ENCODE measurements at regions not wholly inside any gene's neighbourhood (a gene's known extent, or its start where the extent isn't known, plus 50 kb on each side); places are given as distances from the start of the nearest gene placed in this dataset.

DNA sequence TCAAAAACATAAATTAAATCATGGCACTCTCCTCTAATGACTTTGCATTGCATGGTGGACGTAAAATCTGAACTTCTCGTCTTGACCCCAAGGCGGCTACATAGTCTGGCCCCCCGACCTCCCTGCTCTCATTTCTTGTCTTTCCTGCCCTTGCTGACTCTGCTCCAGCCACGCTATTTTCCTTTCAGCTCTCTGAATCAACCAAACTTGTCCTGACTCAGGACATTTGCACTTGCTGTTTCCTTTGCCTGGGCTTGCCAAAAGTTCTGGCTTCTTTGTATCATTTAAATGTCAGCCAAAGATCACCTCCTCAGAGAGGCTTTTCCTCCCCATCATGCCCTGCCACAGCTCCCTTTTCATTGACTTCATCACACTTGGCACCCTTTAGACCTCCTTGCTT lies 107.7 kb upstream of the NFE2L3 start:
- Histone ChIP-seq H3K27me3 (ENCODE audit: control insufficient read depth, insufficient read depth, low read length) (no peaks in the 10 kb centered on the region), H3K4me3 (ENCODE audit: low read length) (no peak overlapping the region), H3K27ac (ENCODE audit: low read length) (no peak overlapping the region), H3K9me3 (ENCODE audit: control insufficient read depth, low read depth, low read length) (no peaks in the 10 kb centered on the region), H3K36me3 (ENCODE audit: control insufficient read depth, low read depth, low read length) (no peaks in the 10 kb centered on the region), H3K4me1 (ENCODE audit: control insufficient read depth, low read depth, low read length) (no peaks in the 10 kb centered on the region), H3K9ac (ENCODE audit: low read length) (no peak overlapping the region)

DNA sequence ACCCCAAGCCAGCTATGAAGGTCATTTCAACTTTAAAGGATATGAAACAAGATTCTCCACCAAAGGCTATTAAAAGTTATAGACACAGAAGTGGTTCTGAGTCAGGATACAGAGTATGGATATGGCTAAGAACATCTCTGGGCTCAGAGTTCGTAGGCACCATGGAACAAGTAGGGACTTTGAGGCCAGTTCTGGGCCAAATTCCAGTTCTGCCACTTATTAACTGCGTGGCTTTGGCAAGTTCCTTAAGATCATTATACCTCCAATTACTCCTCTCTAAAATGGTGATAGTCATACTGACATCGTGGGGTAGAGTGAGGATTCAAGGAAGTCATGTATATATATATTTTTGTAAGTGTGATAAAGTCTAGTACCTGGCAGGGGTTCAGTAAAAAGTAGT lies 105.8 kb upstream of the NFE2L3 start:
- Histone ChIP-seq H3K27me3 (ENCODE audit: control insufficient read depth, insufficient read depth, low read length) (no peaks in the 10 kb centered on the region), H3K9ac (ENCODE audit: low read length) (no peak overlapping the region), H3K36me3 (ENCODE audit: control insufficient read depth, low read depth, low read length) (no peaks in the 10 kb centered on the region), H3K9me3 (ENCODE audit: control insufficient read depth, low read depth, low read length) (no peaks in the 10 kb centered on the region), H3K27ac (ENCODE audit: low read length) (no peak overlapping the region), H3K4me3 (ENCODE audit: low read length) (no peak overlapping the region), H3K4me1 (ENCODE audit: control insufficient read depth, low read depth, low read length) (no peaks in the 10 kb centered on the region)

DNA sequence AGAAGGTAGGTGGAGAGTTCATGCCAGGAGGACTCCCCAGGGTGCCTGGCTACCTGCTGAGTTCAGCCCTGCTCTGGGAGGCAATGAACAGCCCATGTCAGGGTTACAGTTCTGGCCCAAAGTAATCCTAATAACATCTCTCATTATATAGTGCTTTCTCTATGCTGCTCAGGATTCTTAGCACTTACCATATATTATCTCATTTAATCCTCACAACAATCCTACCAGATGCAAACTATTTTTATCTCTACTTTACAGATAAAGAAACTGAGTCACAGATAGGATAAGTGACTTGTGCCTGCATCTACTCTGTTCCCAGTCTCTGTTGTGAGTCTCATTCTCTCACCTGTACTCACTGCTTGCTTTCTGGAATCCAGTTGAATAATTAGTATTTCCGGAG lies 105.1 kb upstream of the NFE2L3 start:
- H3K27me3 ChIP-seq (ENCODE audit: control insufficient read depth, insufficient read depth, low read length) = no peaks in the 10 kb centered on the region
- H3K9me3 ChIP-seq (ENCODE audit: control insufficient read depth, low read depth, low read length) = no peaks in the 10 kb centered on the region
- no peak overlapping the region for H3K27ac ChIP-seq (ENCODE audit: low read length)
- H3K4me3 ChIP-seq (ENCODE audit: low read length) = no peak overlapping the region
- H3K9ac ChIP-seq (ENCODE audit: low read length) = no peak overlapping the region
- H3K4me1 ChIP-seq (ENCODE audit: control insufficient read depth, low read depth, low read length) = no peaks in the 10 kb centered on the region
- no peaks in the 10 kb centered on the region for H3K36me3 ChIP-seq (ENCODE audit: control insufficient read depth, low read depth, low read length)

GRCh38 chr7:26048663-26049062 lies 103.3 kb upstream of the NFE2L3 start:
- Histone ChIP-seq H3K9me3 (ENCODE audit: control insufficient read depth, low read depth, low read length) (no peaks in the 10 kb centered on the region), H3K27ac (ENCODE audit: low read length) (no peak overlapping the region), H3K4me3 (ENCODE audit: low read length) (no peak overlapping the region), H3K27me3 (ENCODE audit: control insufficient read depth, insufficient read depth, low read length) (no peaks in the 10 kb centered on the region), H3K9ac (ENCODE audit: low read length) (no peak overlapping the region), H3K36me3 (ENCODE audit: control insufficient read depth, low read depth, low read length) (no peaks in the 10 kb centered on the region), H3K4me1 (ENCODE audit: control insufficient read depth, low read depth, low read length) (no peaks in the 10 kb centered on the region)

DNA sequence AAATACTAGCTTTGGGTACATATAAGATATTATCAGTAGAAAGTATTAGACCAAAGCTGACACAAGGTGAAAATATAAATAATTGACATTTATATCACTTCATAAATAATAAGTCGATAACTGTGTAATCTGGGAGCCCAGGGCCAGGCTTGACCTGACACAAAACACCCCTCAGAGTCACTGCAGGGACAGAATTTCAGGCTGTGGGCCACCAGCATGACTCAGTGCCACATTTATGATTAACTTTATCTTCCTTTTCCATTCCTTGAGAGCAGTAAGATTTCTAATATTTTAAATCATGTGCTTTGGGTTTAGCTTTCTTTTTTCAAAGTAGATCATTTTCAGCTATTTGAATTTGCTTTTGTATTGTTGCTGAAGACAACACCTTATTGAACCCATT lies 102.9 kb upstream of the NFE2L3 start:
- Histone ChIP-seq H3K36me3 (ENCODE audit: control insufficient read depth, low read depth, low read length) (no peaks in the 10 kb centered on the region), H3K27ac (ENCODE audit: low read length) (no peak overlapping the region), H3K9ac (ENCODE audit: low read length) (no peak overlapping the region), H3K4me3 (ENCODE audit: low read length) (no peak overlapping the region), H3K4me1 (ENCODE audit: control insufficient read depth, low read depth, low read length) (no peaks in the 10 kb centered on the region), H3K27me3 (ENCODE audit: control insufficient read depth, insufficient read depth, low read length) (no peaks in the 10 kb centered on the region), H3K9me3 (ENCODE audit: control insufficient read depth, low read depth, low read length) (no peaks in the 10 kb centered on the region)

DNA sequence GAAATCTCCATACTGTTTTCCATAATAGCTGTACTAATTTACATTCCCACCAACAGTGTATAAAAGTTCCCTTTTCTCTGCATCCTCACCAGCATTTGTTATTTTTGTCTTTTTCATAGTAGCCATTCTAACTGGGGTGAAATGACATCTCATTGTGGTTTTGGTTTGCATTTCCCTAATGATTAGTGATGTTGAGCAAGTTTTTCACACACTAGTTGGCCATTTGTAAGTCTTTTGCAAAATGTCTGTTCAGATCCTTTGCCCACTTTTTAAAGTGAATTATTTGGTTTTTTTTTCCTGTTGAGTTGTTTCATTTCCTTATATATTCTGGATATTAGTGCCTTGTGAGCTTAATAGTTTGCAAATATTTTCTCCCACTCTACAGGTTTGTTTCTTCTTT lies 101.0 kb upstream of the NFE2L3 start:
- H3K27ac ChIP-seq (ENCODE audit: low read length) = no peak overlapping the region
- no peaks in the 10 kb centered on the region for H3K27me3 ChIP-seq (ENCODE audit: control insufficient read depth, insufficient read depth, low read length)
- no peaks in the 10 kb centered on the region for H3K36me3 ChIP-seq (ENCODE audit: control insufficient read depth, low read depth, low read length)
- no peak overlapping the region for H3K4me3 ChIP-seq (ENCODE audit: low read length)
- H3K9ac ChIP-seq (ENCODE audit: low read length) = no peak overlapping the region
- no peaks in the 10 kb centered on the region for H3K4me1 ChIP-seq (ENCODE audit: control insufficient read depth, low read depth, low read length)
- no peaks in the 10 kb centered on the region for H3K9me3 ChIP-seq (ENCODE audit: control insufficient read depth, low read depth, low read length)

DNA sequence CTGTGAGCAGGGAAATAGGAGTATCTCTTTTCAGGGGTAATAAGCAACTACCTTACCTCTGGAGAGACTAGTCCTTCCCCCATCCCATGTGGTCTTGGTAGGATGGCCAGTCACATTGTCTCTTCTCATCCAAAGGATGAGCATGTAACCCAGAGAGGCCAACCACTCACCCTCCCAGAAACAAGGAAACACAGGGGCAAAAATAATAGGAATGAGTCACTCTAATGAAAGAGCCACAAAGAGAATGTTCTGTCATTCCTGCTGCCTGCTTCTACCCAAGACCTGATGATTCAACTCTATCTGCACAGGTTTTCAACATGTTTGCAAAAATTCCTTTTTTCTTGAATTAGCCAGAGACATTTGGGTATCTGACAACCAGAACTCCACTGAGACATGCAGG lies 99.3 kb upstream of the NFE2L3 start:
- H3K4me3 ChIP-seq (ENCODE audit: low read length) = no peak overlapping the region
- H3K27me3 ChIP-seq (ENCODE audit: control insufficient read depth, insufficient read depth, low read length) = no peaks in the 10 kb centered on the region
- H3K36me3 ChIP-seq (ENCODE audit: control insufficient read depth, low read depth, low read length) = no peaks in the 10 kb centered on the region
- no peak overlapping the region for H3K9ac ChIP-seq (ENCODE audit: low read length)
- H3K9me3 ChIP-seq (ENCODE audit: control insufficient read depth, low read depth, low read length) = no peaks in the 10 kb centered on the region
- no peaks in the 10 kb centered on the region for H3K4me1 ChIP-seq (ENCODE audit: control insufficient read depth, low read depth, low read length)
- H3K27ac ChIP-seq (ENCODE audit: low read length) = no peak overlapping the region

DNA sequence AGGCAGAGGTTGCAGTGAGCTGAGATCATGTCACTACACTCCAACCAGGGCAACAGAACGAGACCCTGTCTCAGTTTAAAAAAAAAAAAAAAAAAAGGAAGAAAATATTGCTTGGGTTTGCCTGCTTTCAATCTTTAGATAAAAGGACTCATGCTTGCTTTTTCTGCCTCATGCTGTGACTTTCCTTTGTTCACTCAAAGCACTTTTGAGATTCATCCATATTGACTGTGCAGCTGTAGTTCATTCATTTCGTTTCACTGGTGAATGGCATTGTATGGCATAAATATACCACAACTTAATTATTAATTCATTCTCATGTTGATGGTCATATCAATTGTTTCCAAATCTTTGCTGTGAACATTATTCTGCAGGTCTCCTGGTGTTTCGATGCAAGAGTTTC lies 97.6 kb upstream of the NFE2L3 start:
- H3K9me3 ChIP-seq (ENCODE audit: control insufficient read depth, low read depth, low read length) = no peaks in the 10 kb centered on the region

GRCh38 chr7:26055241-26055640 lies 96.8 kb upstream of the NFE2L3 start:
- no peak overlapping the region for H3K4me3 ChIP-seq (ENCODE audit: low read length)
- no peaks in the 10 kb centered on the region for H3K27me3 ChIP-seq (ENCODE audit: control insufficient read depth, insufficient read depth, low read length)
- H3K9me3 ChIP-seq (ENCODE audit: control insufficient read depth, low read depth, low read length) = no peaks in the 10 kb centered on the region
- H3K9ac ChIP-seq (ENCODE audit: low read length) = no peak overlapping the region
- H3K27ac ChIP-seq (ENCODE audit: low read length) = no peak overlapping the region
- H3K36me3 ChIP-seq (ENCODE audit: control insufficient read depth, low read depth, low read length) = no peaks in the 10 kb centered on the region
- no peaks in the 10 kb centered on the region for H3K4me1 ChIP-seq (ENCODE audit: control insufficient read depth, low read depth, low read length)

More for the DNA sequence above, 97.6 kb upstream of the NFE2L3 start:
- no peaks in the 10 kb centered on the region for H3K4me1 ChIP-seq (ENCODE audit: control insufficient read depth, low read depth, low read length)
- no peaks in the 10 kb centered on the region for H3K27me3 ChIP-seq (ENCODE audit: control insufficient read depth, insufficient read depth, low read length)
- H3K27ac ChIP-seq (ENCODE audit: low read length) = no peak overlapping the region
- no peak overlapping the region for H3K4me3 ChIP-seq (ENCODE audit: low read length)
- no peak overlapping the region for H3K9ac ChIP-seq (ENCODE audit: low read length)
- no peaks in the 10 kb centered on the region for H3K36me3 ChIP-seq (ENCODE audit: control insufficient read depth, low read depth, low read length)

DNA sequence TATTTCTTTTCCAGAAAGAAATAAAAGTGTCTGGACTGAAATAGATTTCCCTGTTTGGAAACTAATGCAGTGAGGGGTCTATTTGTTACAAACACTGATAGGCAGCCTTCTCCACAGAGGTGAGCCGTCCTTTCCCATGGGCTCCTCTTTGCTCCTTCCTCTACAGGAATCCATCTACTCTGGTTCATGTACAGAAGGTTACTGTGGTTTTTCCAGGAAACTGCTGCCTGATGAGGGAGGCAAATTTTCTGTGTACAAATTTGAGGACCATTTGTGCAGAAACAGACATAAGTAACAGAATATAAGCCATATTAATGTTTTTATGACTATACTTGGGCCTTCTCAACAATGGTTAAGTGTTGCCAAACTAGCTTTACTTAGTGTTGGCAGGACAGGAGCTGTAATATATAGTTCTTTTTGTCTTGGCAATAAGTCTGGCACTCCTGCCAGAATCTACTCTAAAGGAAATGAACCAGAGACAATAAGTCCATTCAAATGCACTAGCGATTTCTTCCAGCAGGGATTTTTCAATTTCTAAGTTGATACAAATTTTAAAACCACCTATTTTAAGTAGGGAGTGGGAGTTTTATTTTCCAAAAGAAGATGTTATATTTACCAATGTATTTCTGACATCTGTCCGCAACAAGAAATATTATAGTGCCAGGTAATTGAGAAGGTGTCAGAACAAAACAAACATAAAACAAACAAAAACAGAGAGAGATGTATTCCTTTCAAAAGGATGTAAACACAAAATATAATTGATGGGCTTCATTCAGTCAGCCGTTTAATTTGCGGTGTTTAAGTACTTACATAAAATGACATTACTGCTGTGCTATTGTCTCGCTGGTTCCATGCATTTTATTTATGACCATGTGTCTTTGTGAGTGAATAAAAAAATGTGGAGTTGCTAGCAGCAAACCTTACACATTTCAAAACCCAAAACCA lies 91.0 kb upstream of the NFE2L3 start:
- Histone ChIP-seq H3K27ac (ENCODE audit: low read length) (no peak overlapping the region), H3K36me3 (ENCODE audit: control insufficient read depth, low read depth, low read length) (no peaks in the 10 kb centered on the region), H3K9me3 (ENCODE audit: control insufficient read depth, low read depth, low read length) (no peaks in the 10 kb centered on the region), H3K9ac (ENCODE audit: low read length) (no peak overlapping the region), H3K4me1 (ENCODE audit: control insufficient read depth, low read depth, low read length) (peaks cover 9% of the 10 kb centered on the region), H3K27me3 (ENCODE audit: control insufficient read depth, insufficient read depth, low read length) (no peaks in the 10 kb centered on the region), H3K4me3 (ENCODE audit: low read length) (no peak overlapping the region)

- Histone ChIP-seq H3K27ac (ENCODE audit: low read length) (no peak overlapping the region), H3K36me3 (ENCODE audit: control insufficient read depth, low read depth, low read length) (no peaks in the 10 kb centered on the region), H3K9me3 (ENCODE audit: control insufficient read depth, low read depth, low read length) (no peaks in the 10 kb centered on the region), H3K27me3 (ENCODE audit: control insufficient read depth, insufficient read depth, low read length) (no peaks in the 10 kb centered on the region), H3K9ac (ENCODE audit: low read length) (no peak overlapping the region), H3K4me3 (ENCODE audit: low read length) (no peak overlapping the region), H3K4me1 (ENCODE audit: control insufficient read depth, low read depth, low read length) (peaks cover 9% of the 10 kb centered on the region)
These were observed 90.1 kb upstream of the NFE2L3 start for GRCh38 chr7:26061678-26062603.
